AG04450 (cell line): ENCODE measurements at regions not wholly inside any gene's neighbourhood (a gene's known extent, or its start where the extent isn't known, plus 50 kb on each side); places are given as distances from the start of the nearest gene placed in this dataset.

Experiments
- CTCF ChIA-PET: fragments of 300-600, 350-600 bp; formaldehyde crosslinking; extraction: SDS; loops from one replicate; lab custom pipeline; 2022; ENCODE audit warnings: antibody characterized with exemption, inconsistent platforms; lab: Charles Lee
- POLR2A ChIA-PET: fragments of 350-600 bp; formaldehyde crosslinking; extraction: SDS; loops from one replicate; lab custom pipeline; 2021; ENCODE audit warnings: antibody characterized with exemption, inconsistent platforms; lab: Yijun Ruan, JAX
- DNase-seq: peaks from one replicate; pipeline ENCODE4 v3.0.0-alpha.2; 2011; ENCODE audit warnings: low read depth, low spot score
- H3K27ac ChIP-seq: one replicate; pipeline ENCODE4 v1.5.1; 2012; ENCODE audit warnings: low read depth, low read length, control low read depth
- H3K27me3 ChIP-seq: one replicate; pipeline ENCODE4 v1.6.0; 2012; ENCODE audit warnings: low read length; ENCODE audit not compliant: control insufficient read depth, insufficient read depth
- H3K4me3 ChIP-seq: 2 replicates; pipeline ENCODE4 v1.5.1; 2011; ENCODE audit warnings: mild to moderate bottlenecking, low read depth, low read length, control low read depth
- H3K9me3 ChIP-seq: 2 replicates; pipeline ENCODE4 v1.5.1; 2012; ENCODE audit warnings: low read length; ENCODE audit not compliant: control insufficient read depth, insufficient read depth
- TF ChIP-seq, protein P1 (sequence below): IDR thresholded peaks from 2 replicates; pipeline ENCODE4 v1.5.1; 2011; ENCODE audit warnings: low read depth, low read length, control low read depth, inconsistent platforms

DNA sequence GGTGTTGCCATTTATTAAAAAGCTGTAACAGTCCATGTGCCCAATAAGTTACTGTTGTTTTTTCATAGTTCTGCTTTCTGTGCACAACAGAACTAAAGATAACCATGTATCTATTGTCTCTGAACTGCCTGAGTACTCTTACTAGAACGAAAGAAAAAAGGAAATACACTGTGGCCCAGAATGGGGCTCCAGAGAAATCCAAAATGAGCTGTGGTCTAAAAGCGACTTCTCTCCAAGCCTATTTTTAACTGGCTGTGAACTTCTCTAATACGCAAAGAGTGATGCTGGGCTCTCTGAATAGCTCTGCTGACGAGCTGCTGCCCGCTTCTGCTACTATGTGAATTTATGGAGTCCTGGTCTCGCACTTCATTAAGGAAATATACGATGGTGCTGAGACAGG is 56.2 kb upstream of the LPP start:
- POLR2A ChIA-PET, result no interaction called here
- TF ChIP-seq, protein P1, sequence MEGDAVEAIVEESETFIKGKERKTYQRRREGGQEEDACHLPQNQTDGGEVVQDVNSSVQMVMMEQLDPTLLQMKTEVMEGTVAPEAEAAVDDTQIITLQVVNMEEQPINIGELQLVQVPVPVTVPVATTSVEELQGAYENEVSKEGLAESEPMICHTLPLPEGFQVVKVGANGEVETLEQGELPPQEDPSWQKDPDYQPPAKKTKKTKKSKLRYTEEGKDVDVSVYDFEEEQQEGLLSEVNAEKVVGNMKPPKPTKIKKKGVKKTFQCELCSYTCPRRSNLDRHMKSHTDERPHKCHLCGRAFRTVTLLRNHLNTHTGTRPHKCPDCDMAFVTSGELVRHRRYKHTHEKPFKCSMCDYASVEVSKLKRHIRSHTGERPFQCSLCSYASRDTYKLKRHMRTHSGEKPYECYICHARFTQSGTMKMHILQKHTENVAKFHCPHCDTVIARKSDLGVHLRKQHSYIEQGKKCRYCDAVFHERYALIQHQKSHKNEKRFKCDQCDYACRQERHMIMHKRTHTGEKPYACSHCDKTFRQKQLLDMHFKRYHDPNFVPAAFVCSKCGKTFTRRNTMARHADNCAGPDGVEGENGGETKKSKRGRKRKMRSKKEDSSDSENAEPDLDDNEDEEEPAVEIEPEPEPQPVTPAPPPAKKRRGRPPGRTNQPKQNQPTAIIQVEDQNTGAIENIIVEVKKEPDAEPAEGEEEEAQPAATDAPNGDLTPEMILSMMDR, result no peak

DNA sequence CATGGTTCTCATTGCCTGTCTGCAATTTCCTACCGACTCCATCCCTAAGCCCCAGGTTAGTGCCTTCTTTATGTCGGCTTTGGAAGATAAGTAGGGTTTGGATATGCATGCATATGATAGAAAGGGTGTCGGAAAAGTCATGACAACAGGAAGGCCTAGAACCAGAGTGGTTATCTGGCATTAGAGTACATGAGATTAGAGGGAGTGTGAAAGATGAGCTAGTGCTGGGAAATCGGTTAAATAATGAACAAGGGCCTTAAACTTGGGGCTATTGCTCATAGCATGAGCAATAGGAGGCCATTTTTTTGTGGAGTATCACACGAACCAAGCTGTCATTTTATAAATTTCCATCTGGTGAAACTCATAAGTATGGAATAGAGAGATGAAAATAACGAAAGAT is 54.0 kb upstream of the LPP start:
- CTCF ChIA-PET, result no interaction called here
- Histone ChIP-seq H3K27ac (no peak overlapping the region), H3K4me3 (no peak overlapping the region), H3K9me3 (peaks cover 3% of the 10 kb centered on the region; the same call in 1 of the 2 replicates), H3K27me3 (no peaks in the 10 kb centered on the region)
- no peak for DNase-seq
- TF ChIP-seq, protein P1, result no peak
- POLR2A ChIA-PET, result no interaction called here

More for the DNA sequence above, 56.2 kb upstream of the LPP start:
- no peak overlapping the region for H3K4me3 ChIP-seq
- no peak overlapping the region for H3K27ac ChIP-seq
- CTCF ChIA-PET, result interaction anchor here (0.8 kb wide), 1 partner anchor 196 kb away, joined by 3 read pairs; no protein-coding TSS in a partner anchor
- H3K27me3 ChIP-seq, result no peaks in the 10 kb centered on the region
- DNase-seq, result no peak
- H3K9me3 ChIP-seq, result peaks cover 3% of the 10 kb centered on the region; the same call in 1 of the 2 replicates

DNA sequence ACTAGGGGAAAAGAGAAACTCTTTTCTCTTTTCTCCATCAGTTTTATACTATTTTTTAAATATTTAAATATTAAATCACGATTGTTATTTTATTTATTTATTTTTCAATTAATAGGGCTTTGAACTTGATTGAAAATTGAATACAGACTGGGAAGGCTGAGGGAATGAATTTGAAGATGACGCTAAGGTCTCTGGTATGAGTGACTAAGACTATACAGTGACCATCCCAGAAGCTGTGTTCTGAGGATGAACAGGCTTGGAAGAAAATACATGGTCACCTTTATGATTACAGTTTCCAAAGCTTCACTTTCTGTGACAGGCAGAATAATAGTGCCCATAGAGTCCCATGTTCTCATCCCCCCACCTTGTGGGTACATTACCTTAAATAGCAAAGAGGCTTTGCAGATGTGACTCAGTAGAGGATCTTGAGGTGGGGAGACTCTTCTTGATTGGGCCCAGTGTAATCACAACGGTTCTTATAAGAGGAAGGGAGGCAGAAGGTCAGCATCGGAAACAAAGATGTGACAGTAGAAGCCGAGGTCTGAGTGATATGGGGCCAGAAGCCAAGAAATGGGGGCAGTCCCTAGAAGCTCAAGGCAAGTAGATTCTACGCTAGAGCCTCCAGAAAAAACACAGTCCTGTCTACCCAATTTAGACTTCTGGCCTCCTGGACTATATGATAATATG is 51.0 kb upstream of the LPP start:
- ChIA-PET CTCF (no interaction called here), POLR2A (no interaction called here)
- H3K27ac ChIP-seq, result no peak overlapping the region
- TF ChIP-seq, protein P1, result no peak
- H3K27me3 ChIP-seq, result no peaks in the 10 kb centered on the region
- peaks cover 3% of the 10 kb centered on the region; the same call in 1 of the 2 replicates for H3K9me3 ChIP-seq
- DNase-seq, result no peak
- H3K4me3 ChIP-seq, result no peak overlapping the region

DNA sequence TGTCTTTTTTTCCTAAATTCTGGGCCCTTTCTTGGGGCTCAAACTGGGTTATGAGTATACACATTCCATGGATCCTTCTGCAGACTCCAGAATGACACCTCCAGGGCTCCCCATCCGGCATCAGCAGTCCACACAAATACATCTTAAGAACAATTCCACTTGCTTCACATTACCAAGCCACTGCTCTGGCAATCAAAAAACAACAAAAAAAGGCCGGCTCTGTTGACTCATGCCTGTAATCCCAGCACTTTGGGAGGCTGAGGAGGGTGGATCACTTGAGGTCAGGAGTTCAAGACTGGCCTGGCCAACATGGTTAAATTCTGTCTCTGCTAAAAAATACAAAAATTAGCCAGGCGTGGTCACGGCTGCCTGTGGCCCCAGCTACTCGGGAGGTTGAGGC is 49.9 kb upstream of the LPP start:
- H3K4me3 ChIP-seq, result no peak overlapping the region
- DNase-seq, result no peak
- H3K27me3 ChIP-seq, result no peaks in the 10 kb centered on the region
- POLR2A ChIA-PET, result no interaction called here
- H3K27ac ChIP-seq, result no peak overlapping the region
- H3K9me3 ChIP-seq, result 0 out of 2 replicates have a peak, but pooled peaks cover 3% of the 10 kb centered on the region
- TF ChIP-seq, protein P1, result no peak
- CTCF ChIA-PET, result no interaction called here
